Osteoblast (primary cell): ENCODE measurements at regions not wholly inside any gene's neighbourhood (a gene's known extent, or its start where the extent isn't known, plus 50 kb on each side); places are given as distances from the start of the nearest gene placed in this dataset.

Experiments
- DNase-seq: peaks from one replicate; pipeline ENCODE4 v3.0.0; 2011; ENCODE audit warnings: low spot score, mixed read lengths; ENCODE audit not compliant: insufficient read length; ENCODE audit errors: missing footprints
- H2AFZ ChIP-seq: 2 replicates; pipeline ENCODE4 v1.6.0; 2011; ENCODE audit warnings: mild to moderate bottlenecking, low read length
- H3K27ac ChIP-seq: 2 replicates; pipeline ENCODE4 v1.5.1; 2011; ENCODE audit warnings: mild to moderate bottlenecking, low read depth, low read length, moderate library complexity
- H3K27me3 ChIP-seq: 2 replicates; pipeline ENCODE4 v1.6.0; 2012; ENCODE audit warnings: mild to moderate bottlenecking, control low read depth, inconsistent platforms, low read length, moderate library complexity; ENCODE audit not compliant: insufficient read depth
- H3K36me3 ChIP-seq: 2 replicates; pipeline ENCODE4 v1.5.1; 2011; ENCODE audit warnings: mild to moderate bottlenecking, low read length, control low read depth, moderate library complexity; ENCODE audit not compliant: insufficient read depth
- H3K4me1 ChIP-seq: 2 replicates; pipeline ENCODE4 v1.5.1; 2011; ENCODE audit warnings: mild to moderate bottlenecking, low read length, control low read depth, moderate library complexity; ENCODE audit not compliant: insufficient read depth
- H3K4me2 ChIP-seq: 2 replicates; pipeline ENCODE4 v1.6.0; 2011; ENCODE audit warnings: mild to moderate bottlenecking, low read length; ENCODE audit not compliant: insufficient read depth
- H3K4me3 ChIP-seq: fragments of 200-600 bp; sonication (generic); 3 replicates; pipeline ENCODE4 v1.5.1; 2012; ENCODE audit warnings: mild to moderate bottlenecking, low read length, inconsistent platforms; ENCODE audit not compliant: insufficient read depth
- H3K79me2 ChIP-seq: 2 replicates; pipeline ENCODE4 v1.6.0; 2012; ENCODE audit warnings: mild to moderate bottlenecking, low read length, control low read depth, inconsistent platforms; ENCODE audit not compliant: insufficient read depth
- H3K9me3 ChIP-seq: 2 replicates; pipeline ENCODE4 v1.5.1; 2011; ENCODE audit warnings: low read depth, low read length, control low read depth
- H4K20me1 ChIP-seq: 2 replicates; pipeline ENCODE4 v1.6.0; 2012; ENCODE audit warnings: mild to moderate bottlenecking, low read length, control low read depth; ENCODE audit not compliant: insufficient read depth
- TF ChIP-seq, protein P1 (sequence below): IDR thresholded peaks from 2 replicates; pipeline ENCODE4 v1.5.1; 2011; ENCODE audit warnings: mild to moderate bottlenecking, low read depth, low read length, moderate library complexity; ENCODE audit errors: extremely low read depth

DNA sequence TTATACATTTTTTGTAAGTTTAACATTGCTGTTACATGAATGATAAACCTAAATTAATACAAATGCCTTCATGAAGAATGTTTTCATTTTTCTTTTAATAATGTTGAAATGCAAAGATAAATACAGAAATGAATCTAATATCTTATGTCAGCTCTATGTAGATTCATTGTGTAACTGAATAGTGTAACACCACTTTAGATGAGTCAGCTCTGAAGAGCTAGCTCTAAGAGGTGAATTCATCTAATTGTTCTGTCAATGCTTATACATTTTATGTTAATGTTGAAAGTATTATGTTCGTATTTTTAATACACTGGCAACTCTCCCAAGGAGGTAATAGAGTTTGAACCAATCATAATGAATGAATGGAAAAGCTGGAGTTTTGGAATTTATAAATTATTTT, 146.9 kb upstream of the FMR1 start:
- Histone ChIP-seq H2AFZ (no peak overlapping the region), H3K4me2 (no peak overlapping the region), H3K79me2 (no peaks in the 10 kb centered on the region), H3K9me3 (no peaks in the 10 kb centered on the region), H3K4me3 (no peak overlapping the region), H3K4me1 (no peaks in the 10 kb centered on the region), H4K20me1 (no peaks in the 10 kb centered on the region), H3K27ac (no peak overlapping the region), H3K36me3 (no peaks in the 10 kb centered on the region), H3K27me3 (no peaks in the 10 kb centered on the region)
- DNase-seq: no peak
- TF ChIP-seq, protein P1, sequence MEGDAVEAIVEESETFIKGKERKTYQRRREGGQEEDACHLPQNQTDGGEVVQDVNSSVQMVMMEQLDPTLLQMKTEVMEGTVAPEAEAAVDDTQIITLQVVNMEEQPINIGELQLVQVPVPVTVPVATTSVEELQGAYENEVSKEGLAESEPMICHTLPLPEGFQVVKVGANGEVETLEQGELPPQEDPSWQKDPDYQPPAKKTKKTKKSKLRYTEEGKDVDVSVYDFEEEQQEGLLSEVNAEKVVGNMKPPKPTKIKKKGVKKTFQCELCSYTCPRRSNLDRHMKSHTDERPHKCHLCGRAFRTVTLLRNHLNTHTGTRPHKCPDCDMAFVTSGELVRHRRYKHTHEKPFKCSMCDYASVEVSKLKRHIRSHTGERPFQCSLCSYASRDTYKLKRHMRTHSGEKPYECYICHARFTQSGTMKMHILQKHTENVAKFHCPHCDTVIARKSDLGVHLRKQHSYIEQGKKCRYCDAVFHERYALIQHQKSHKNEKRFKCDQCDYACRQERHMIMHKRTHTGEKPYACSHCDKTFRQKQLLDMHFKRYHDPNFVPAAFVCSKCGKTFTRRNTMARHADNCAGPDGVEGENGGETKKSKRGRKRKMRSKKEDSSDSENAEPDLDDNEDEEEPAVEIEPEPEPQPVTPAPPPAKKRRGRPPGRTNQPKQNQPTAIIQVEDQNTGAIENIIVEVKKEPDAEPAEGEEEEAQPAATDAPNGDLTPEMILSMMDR: no peak

DNA sequence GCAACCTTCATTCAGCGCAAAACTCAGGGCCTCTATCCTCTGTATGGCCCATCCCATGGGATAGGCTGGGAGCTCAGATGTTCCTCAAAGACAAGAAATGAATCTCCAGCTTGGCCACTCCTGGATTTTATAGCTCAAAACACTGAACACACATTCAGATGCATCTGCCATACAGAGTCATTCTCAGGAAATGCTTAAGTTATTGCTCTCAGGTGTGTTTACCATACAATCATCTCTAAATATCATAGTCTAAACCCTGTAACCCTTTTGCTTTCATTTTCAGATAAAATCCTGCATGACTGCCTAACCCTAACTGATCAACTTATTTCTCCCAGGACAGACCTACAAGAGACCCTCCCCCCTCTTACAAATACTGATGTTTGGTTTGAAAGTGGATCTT, 140.9 kb upstream of the FMR1 start:
- H3K9me3 ChIP-seq: no peaks in the 10 kb centered on the region
- TF ChIP-seq, protein P1: no peak
- no peak overlapping the region for H2AFZ ChIP-seq
- no peak for DNase-seq
- no peaks in the 10 kb centered on the region for H4K20me1 ChIP-seq
- H3K36me3 ChIP-seq: no peaks in the 10 kb centered on the region
- no peak overlapping the region for H3K4me3 ChIP-seq
- H3K79me2 ChIP-seq: no peaks in the 10 kb centered on the region
- no peak overlapping the region for H3K4me2 ChIP-seq
- no peaks in the 10 kb centered on the region for H3K27me3 ChIP-seq
- no peaks in the 10 kb centered on the region for H3K4me1 ChIP-seq
- no peak overlapping the region for H3K27ac ChIP-seq

DNA sequence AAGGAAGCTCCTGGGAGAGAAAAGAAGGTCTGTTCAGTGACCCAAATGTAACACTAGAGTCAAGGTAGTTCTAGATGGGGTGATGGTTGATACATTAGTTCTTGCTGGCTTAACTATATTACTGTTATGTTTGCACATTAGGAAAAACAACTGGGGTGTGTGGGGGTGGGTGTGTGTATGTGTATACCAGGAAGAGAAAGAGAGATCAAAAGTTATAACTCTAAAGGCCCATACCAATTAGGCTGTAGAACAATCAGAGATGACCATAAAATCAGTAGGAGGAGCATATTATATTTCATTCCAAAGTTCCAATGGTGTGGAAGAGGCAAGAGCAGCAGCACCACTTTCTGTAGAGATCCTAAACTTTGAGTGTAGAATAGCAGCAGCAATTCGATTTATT, 134.7 kb upstream of the FMR1 start:
- H2AFZ ChIP-seq: no peak overlapping the region
- no peak for DNase-seq
- H3K36me3 ChIP-seq: no peaks in the 10 kb centered on the region
- no peaks in the 10 kb centered on the region for H3K9me3 ChIP-seq
- no peak overlapping the region for H3K4me2 ChIP-seq
- H3K27me3 ChIP-seq: no peaks in the 10 kb centered on the region
- TF ChIP-seq, protein P1: no peak
- H4K20me1 ChIP-seq: no peaks in the 10 kb centered on the region
- no peak overlapping the region for H3K4me3 ChIP-seq
- no peak overlapping the region for H3K27ac ChIP-seq
- no peaks in the 10 kb centered on the region for H3K79me2 ChIP-seq
- no peaks in the 10 kb centered on the region for H3K4me1 ChIP-seq

DNA sequence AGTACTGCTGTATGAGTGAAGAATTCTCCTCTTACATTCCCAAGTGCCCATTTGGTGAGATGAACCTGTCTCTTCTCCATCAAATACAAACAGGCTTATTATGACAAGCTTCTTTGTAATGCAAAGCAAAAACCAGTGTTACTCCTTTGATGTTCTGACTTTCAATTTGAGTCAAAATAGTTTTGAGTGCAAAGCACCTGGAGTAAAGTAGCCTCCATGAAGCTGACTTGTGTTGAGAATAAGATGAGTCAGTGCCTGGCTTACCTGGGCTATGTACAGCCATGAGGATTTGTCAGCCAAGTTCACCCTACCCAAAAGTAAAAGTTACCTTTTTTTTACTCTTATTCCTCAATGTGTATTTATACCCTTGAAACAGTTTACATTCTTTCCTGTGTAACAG, 132.5 kb upstream of the FMR1 start:
- H3K79me2 ChIP-seq: no peaks in the 10 kb centered on the region
- no peaks in the 10 kb centered on the region for H3K4me1 ChIP-seq
- H2AFZ ChIP-seq: no peak overlapping the region
- TF ChIP-seq, protein P1: no peak
- DNase-seq: no peak
- no peaks in the 10 kb centered on the region for H3K27me3 ChIP-seq
- H3K4me2 ChIP-seq: no peak overlapping the region
- no peaks in the 10 kb centered on the region for H4K20me1 ChIP-seq
- H3K36me3 ChIP-seq: no peaks in the 10 kb centered on the region
- H3K4me3 ChIP-seq: no peak overlapping the region
- no peaks in the 10 kb centered on the region for H3K9me3 ChIP-seq
- no peak overlapping the region for H3K27ac ChIP-seq
